HG02678 (cell line): ENCODE measurements at regions not wholly inside any gene's neighbourhood (a gene's known extent, or its start where the extent isn't known, plus 50 kb on each side); places are given as distances from the start of the nearest gene placed in this dataset.

ENCODE experiments used
- ATAC-seq: cut with Tn5 transposase; IDR thresholded peaks from one replicate; pipeline ENCODE4 v1.9.1; 2021; ENCODE audit warnings: mild to moderate bottlenecking, moderate library complexity; ENCODE audit not compliant: unreplicated experiment

GRCh38 chr12:58252914-58253313 is 311.5 kb downstream of the ATP23 start:
- ATAC-seq = no peak

- no peak for ATAC-seq
Observed at GRCh38 chr12:58253663-58254062, 312.3 kb downstream of the ATP23 start.

- ATAC-seq = no peak
Observed at GRCh38 chr12:58254463-58255100, 313.2 kb downstream of the ATP23 start.

- no peak for ATAC-seq
Observed at GRCh38 chr12:58262796-58263195, 321.4 kb downstream of the ATP23 start.

- no peak for ATAC-seq
Observed at GRCh38 chr12:58263816-58264215, 322.4 kb downstream of the ATP23 start.

GRCh38 chr12:58268069-58268468 is 326.7 kb downstream of the ATP23 start:
- no peak for ATAC-seq

- no peak for ATAC-seq
Observed at GRCh38 chr12:58269476-58269875, 328.1 kb downstream of the ATP23 start.

GRCh38 chr12:58270966-58271705 is 329.8 kb downstream of the ATP23 start:
- ATAC-seq = no peak

- ATAC-seq = no peak
Observed at GRCh38 chr12:58272461-58272860, 331.1 kb downstream of the ATP23 start.

- no peak for ATAC-seq
Observed at GRCh38 chr12:58277231-58277630, 335.9 kb downstream of the ATP23 start.

GRCh38 chr12:58283553-58283952 is 342.2 kb downstream of the ATP23 start:
- ATAC-seq = no peak

GRCh38 chr12:58285551-58285950 is 344.2 kb downstream of the ATP23 start:
- ATAC-seq = no peak

GRCh38 chr12:58286353-58286752 is 345.0 kb downstream of the ATP23 start:
- no peak for ATAC-seq

- no peak for ATAC-seq
Observed at GRCh38 chr12:58288190-58288589, 346.8 kb downstream of the ATP23 start.

GRCh38 chr12:58291106-58291505 is 349.7 kb downstream of the ATP23 start:
- ATAC-seq = no peak

GRCh38 chr12:58293308-58293982 is 352.1 kb downstream of the ATP23 start:
- no peak for ATAC-seq

- no peak for ATAC-seq
Observed at GRCh38 chr12:58295268-58295667, 353.9 kb downstream of the ATP23 start.

GRCh38 chr12:58296863-58297262 is 355.5 kb downstream of the ATP23 start:
- ATAC-seq = no peak

- no peak for ATAC-seq
Observed at GRCh38 chr12:58298803-58299202, 357.4 kb downstream of the ATP23 start.

GRCh38 chr12:58299371-58299770 is 358.0 kb downstream of the ATP23 start:
- ATAC-seq = no peak

- no peak for ATAC-seq
Observed at GRCh38 chr12:58301038-58301729, 359.8 kb downstream of the ATP23 start.
